Right lobe of liver (tissue), 6 donors: ENCODE measurements at regions not wholly inside any gene's neighbourhood (a gene's known extent, or its start where the extent isn't known, plus 50 kb on each side); places are given as distances from the start of the nearest gene placed in this dataset.

Experiments
- ATAC-seq, 4 donors: fragments of 200-7000 bp; cut with Tn5 transposase; one replicate each; pipeline ENCODE4 v1.9.1; 2020; ENCODE audit warnings: mild to moderate bottlenecking in 4 of 4, moderate library complexity in 4 of 4
- DNase-seq, 3 donors: peaks; one replicate each; pipeline ENCODE4 v3.0.0-alpha.2; 2020
- H3K27ac ChIP-seq, 3 donors: fragments of 200-600 bp; one replicate each; pipeline ENCODE4 v1.8.0; 2022
- H3K27me3 ChIP-seq, 2 donors: fragments of 200-600 bp; one replicate each; pipeline ENCODE4 v1.8.0; 2022
- H3K36me3 ChIP-seq, 4 donors: fragments of 200-600 bp; sonication (generic) in 1 of 4; one replicate each; pipeline versions ENCODE4 v1.5.1 to v1.8.0; 2017 to 2022; ENCODE audit warnings: control low read depth in 1 of 4
- H3K4me1 ChIP-seq, 4 donors: fragments of 200-600 bp; sonication (generic) in 1 of 4; one replicate each; pipeline versions ENCODE4 v1.5.1 to v1.8.0; 2017 to 2022; ENCODE audit warnings: control low read depth in 1 of 4
- H3K4me3 ChIP-seq, 3 donors: fragments of 200-600 bp; one replicate each; pipeline ENCODE4 v1.8.0; 2022
- H3K9me3 ChIP-seq, 4 donors: fragments of 200-600 bp; sonication (generic) in 1 of 4; one replicate each; pipeline versions ENCODE4 v1.5.1 to v1.8.0; 2017 to 2022; ENCODE audit warnings: control low read depth in 1 of 4
- POLR2A ChIP-seq: fragments of 450-650 bp; IDR thresholded peaks from one replicate; pipeline ENCODE4 v1.6.1; 2017; ENCODE audit warnings: antibody characterized with exemption, mild to moderate bottlenecking
- WGBS: methylation state at CpG from one replicate; pipeline ENCODE4 v1.1.6; 2018; ENCODE audit warnings: low coverage, low lambda C conversion rate; ENCODE audit not compliant: insufficient coverage; ENCODE audit errors: missing lambda C conversion rate; 5-methylcytosine and 5-hydroxymethylcytosine counted together
- intact Hi-C, 2 donors: fragments of 100-400 bp; cut with DNase I; formaldehyde crosslinking; loops; one replicate each; pipeline versions ENCODE4 v1.11.2 to v1.14.1; 2022
- TF ChIP-seq, protein P1 (sequence below), 4 donors: fragments of 200-600 bp in 3 of 4; fragments of 450-650 bp in 1 of 4; IDR thresholded peaks; one replicate each; pipeline versions ENCODE4 v1.5.1 to v1.8.0; 2016 to 2022; ENCODE audit warnings: antibody characterized with exemption in 4 of 4, mild to moderate bottlenecking in 2 of 4
- donor health status: DM: no; HTN: yes; CAD: no.
- donor health status: DM: no; HTN: no; CAD: no.
- donor health status: DM: no; HTN: no; CAD: no.
- donor health status: DM: no; HTN: yes; CAD: no.
- donor health status: DM: no; HTN: yes; CAD: no.

DNA sequence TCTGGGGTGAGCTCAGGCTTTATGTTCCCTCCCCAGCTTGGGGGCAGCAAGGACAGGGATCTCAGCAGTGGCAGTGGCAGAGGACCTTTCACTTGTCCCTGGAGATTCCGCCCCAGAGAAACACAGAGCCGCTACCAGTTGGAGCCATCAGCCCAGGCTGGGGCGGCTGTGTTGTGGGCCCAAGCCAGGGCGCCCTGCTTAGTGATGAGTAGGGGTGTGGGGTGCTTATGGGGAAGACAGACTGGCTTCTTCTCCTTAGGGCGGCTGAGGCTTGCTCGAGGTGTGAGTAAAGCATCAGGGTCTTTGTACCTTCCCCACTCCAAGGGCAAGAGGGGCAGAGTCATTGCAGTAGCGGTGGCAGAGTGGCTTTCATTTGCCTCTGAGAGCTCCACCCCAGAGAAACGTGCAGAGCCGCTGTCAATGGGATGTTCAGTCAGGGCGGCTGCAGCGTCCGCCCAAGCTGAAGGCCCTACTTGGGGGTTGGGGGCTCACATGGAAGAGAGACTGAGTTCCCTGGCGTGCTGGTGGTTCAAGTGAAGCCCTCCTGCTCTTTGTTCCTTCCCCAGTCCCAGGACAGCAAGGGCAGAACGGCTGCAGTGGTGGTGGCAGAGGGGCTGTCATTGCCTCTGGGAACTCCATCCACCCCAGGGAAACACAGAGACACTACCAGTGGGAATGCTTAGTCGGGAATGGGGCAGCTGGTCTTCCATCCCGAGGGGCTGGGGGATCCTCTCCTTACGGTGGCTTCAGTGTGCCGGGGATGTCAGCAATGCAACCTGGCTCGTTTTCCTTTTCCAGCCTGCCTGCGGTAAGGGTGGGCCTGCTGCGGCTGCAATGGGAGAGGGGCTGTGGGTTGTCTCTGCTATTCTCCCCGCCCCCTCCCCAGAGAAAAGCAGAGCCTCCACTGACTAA is 2142.5 kb upstream of the TENM3 start:
- DNase-seq (no peak), ATAC-seq (peak in 1 of 4 donors; percentile 14)
- TF ChIP-seq, protein P1, sequence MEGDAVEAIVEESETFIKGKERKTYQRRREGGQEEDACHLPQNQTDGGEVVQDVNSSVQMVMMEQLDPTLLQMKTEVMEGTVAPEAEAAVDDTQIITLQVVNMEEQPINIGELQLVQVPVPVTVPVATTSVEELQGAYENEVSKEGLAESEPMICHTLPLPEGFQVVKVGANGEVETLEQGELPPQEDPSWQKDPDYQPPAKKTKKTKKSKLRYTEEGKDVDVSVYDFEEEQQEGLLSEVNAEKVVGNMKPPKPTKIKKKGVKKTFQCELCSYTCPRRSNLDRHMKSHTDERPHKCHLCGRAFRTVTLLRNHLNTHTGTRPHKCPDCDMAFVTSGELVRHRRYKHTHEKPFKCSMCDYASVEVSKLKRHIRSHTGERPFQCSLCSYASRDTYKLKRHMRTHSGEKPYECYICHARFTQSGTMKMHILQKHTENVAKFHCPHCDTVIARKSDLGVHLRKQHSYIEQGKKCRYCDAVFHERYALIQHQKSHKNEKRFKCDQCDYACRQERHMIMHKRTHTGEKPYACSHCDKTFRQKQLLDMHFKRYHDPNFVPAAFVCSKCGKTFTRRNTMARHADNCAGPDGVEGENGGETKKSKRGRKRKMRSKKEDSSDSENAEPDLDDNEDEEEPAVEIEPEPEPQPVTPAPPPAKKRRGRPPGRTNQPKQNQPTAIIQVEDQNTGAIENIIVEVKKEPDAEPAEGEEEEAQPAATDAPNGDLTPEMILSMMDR (IDR thresholded peaks at IDR 0.05) = no peak
- TF ChIP-seq POLR2A = no peak
- whole genome bisulfite sequencing = no CpG with 5 or more reads among the region's 22 CpGs
- Histone ChIP-seq H3K4me1 (no peaks in the 10 kb centered on the region), H3K9me3 (no peaks in the 10 kb centered on the region), H3K27ac (no peak overlapping the region), H3K27me3 (no peaks in the 10 kb centered on the region), H3K4me3 (no peak overlapping the region), H3K36me3 (no peaks in the 10 kb centered on the region)
- intact Hi-C loops = no loop called here

DNA sequence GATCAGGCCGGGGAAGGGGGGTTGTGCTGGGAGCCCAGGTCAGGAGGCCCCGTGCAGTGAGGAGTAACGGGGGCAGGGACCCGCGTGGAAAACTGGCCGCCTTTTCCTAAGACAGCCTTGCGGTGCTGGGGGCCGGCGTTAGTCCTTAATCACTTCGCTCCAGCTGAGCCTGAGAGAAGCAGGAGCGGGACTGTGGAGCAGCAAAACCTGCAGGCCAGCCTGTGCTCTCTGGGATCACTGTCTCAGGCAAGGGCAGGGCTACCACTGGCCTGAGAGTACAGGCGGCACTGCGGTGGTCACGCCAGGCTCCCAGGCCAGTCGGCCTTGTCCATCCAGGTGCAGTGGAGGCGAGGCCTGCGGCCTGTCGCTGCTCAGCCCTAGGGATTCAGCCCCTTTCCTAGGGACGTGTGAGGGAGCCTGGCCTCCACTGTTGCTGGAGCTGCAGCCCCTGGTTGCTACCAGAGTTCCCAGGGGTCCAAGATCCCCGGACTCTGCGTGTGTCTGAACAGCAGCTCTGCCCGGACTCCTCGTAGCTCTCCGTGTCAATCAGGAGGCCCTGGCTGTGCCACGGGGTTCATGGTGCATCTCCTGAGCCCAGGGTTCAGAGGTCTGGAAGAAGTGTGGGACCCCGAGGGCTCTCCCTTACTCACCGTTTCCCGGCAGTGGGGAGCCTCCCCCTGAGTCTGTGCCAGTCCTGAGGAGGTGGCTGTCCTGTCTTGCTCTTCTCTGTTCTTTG is 2141.7 kb upstream of the TENM3 start:
- Histone ChIP-seq H3K27ac (no peak overlapping the region), H3K36me3 (no peaks in the 10 kb centered on the region), H3K4me3 (no peak overlapping the region), H3K4me1 (no peaks in the 10 kb centered on the region), H3K9me3 (no peaks in the 10 kb centered on the region), H3K27me3 (no peaks in the 10 kb centered on the region)
- ATAC-seq (peak in 1 of 4 donors; percentile 24), DNase-seq (peak in 1 of 3 donors; percentile 42)
- WGBS = 71% methylated on average over 8 of the region's 28 CpGs
- intact Hi-C loops = no loop called here
- TF ChIP-seq POLR2A = no peak
- TF ChIP-seq, protein P1 (IDR thresholded peaks at IDR 0.05) = no peak

DNA sequence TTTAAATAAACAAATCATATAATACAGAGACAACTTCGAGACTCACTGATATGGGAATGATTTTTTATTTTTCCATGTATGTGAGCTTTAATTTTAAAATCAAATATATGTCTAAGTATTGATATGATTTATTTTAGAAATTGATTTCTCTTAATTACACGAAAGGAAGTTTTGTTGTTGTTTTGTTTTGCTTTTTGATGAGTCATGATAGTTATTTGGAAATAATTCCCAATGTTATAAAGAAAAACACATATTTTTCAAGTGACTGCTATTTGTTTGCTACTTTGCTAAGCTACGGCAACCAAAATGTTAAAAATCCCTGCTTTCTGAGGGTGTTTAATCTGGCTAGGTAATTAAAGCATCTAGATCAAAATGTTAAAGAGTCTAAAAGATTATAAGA is 2139.4 kb upstream of the TENM3 start:
- intact Hi-C loops = no loop called here
- ATAC-seq = no peak
- Histone ChIP-seq H3K4me1 (no peaks in the 10 kb centered on the region), H3K27ac (no peak overlapping the region), H3K27me3 (no peaks in the 10 kb centered on the region), H3K36me3 (no peaks in the 10 kb centered on the region), H3K9me3 (no peaks in the 10 kb centered on the region), H3K4me3 (no peak overlapping the region)
- WGBS = 56% methylated on average over 3 of the region's 3 CpGs
- no peak for DNase-seq
- no peak for TF ChIP-seq POLR2A
- TF ChIP-seq, protein P1 (IDR thresholded peaks at IDR 0.05) = no peak

DNA sequence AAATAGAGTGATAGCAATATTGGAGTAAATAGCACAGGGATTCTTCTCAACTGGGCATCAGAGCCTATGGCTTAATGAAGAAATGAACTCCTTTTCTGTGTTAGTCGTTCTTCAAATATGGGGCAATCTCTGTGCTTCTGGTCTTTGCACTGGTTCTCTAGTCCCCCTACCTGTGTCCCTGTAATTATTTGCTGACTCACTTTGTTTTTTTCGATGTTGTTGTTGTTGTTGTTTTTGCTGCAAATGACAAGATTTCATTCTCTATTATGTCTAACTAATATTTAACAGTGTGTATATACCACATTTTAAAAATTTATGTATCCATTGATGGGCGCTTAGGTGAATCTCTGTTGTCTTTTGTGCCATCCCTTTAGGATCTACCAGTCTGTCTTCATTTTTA is 2137.8 kb upstream of the TENM3 start:
- no peaks in the 10 kb centered on the region for H3K27me3 ChIP-seq
- H3K9me3 ChIP-seq = no peaks in the 10 kb centered on the region
- DNase-seq (no peak), ATAC-seq (no peak)
- WGBS = 63% methylated on average over 3 of the region's 3 CpGs
- TF ChIP-seq, protein P1 (IDR thresholded peaks at IDR 0.05) = no peak
- TF ChIP-seq POLR2A = no peak
- no peak overlapping the region for H3K4me3 ChIP-seq
- no peaks in the 10 kb centered on the region for H3K36me3 ChIP-seq
- intact Hi-C loops = no loop called here
- H3K4me1 ChIP-seq = no peaks in the 10 kb centered on the region
- no peak overlapping the region for H3K27ac ChIP-seq
